ENCODE measurements at regions not wholly inside any gene's neighbourhood (a gene's known extent, or its start where the extent isn't known, plus 50 kb on each side); places are given as distances from the start of the nearest gene placed in this dataset.

DNA sequence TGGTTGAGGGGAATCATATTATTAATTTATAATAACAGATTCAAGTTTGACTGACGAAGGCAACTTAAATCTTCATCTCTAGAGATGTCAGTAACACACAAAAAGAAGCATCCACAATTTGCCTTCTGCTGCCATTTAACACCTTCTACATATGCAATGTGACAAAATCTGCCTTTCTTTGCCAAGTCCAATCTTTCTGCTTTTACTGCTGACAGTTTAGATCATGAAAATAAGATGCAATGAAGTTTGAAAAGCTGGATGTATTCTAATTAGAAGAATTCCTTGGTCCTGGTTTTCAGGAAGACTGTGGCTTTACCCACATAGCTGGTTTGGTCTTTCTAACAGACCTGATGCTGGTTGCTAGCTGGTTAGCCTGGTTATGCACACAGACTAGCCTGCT lies 178.9 kb downstream of the ACER2 start:
- TF ChIP-seq, protein P1, sequence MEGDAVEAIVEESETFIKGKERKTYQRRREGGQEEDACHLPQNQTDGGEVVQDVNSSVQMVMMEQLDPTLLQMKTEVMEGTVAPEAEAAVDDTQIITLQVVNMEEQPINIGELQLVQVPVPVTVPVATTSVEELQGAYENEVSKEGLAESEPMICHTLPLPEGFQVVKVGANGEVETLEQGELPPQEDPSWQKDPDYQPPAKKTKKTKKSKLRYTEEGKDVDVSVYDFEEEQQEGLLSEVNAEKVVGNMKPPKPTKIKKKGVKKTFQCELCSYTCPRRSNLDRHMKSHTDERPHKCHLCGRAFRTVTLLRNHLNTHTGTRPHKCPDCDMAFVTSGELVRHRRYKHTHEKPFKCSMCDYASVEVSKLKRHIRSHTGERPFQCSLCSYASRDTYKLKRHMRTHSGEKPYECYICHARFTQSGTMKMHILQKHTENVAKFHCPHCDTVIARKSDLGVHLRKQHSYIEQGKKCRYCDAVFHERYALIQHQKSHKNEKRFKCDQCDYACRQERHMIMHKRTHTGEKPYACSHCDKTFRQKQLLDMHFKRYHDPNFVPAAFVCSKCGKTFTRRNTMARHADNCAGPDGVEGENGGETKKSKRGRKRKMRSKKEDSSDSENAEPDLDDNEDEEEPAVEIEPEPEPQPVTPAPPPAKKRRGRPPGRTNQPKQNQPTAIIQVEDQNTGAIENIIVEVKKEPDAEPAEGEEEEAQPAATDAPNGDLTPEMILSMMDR (IDR thresholded peaks at IDR 0.05), result no peak
- TF ChIP-seq EZH2 (IDR thresholded peaks at IDR 0.05), result no peak
